ENCODE measurements at regions not wholly inside any gene's neighbourhood (a gene's known extent, or its start where the extent isn't known, plus 50 kb on each side); places are given as distances from the start of the nearest gene placed in this dataset.

DNA sequence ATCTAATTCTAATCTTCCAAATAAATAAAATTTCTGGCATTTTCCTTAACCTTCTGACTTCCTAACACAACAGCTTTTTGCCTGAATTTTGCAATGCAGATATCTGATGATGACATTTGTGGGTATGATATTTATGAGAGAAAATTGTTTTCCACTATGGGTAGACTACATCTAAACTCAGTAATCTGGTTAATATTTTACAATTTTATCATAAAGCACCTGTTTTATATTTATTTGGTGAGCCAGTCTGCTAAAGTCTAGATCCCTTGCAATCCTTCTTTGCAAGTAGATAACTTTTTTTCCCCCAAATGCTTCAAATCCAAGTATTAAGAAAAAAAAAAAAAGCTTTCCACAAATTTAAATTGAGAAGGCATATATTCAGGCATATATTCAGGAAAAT, 246.2 kb upstream of the DAB2 start:
- TF ChIP-seq, protein P1, sequence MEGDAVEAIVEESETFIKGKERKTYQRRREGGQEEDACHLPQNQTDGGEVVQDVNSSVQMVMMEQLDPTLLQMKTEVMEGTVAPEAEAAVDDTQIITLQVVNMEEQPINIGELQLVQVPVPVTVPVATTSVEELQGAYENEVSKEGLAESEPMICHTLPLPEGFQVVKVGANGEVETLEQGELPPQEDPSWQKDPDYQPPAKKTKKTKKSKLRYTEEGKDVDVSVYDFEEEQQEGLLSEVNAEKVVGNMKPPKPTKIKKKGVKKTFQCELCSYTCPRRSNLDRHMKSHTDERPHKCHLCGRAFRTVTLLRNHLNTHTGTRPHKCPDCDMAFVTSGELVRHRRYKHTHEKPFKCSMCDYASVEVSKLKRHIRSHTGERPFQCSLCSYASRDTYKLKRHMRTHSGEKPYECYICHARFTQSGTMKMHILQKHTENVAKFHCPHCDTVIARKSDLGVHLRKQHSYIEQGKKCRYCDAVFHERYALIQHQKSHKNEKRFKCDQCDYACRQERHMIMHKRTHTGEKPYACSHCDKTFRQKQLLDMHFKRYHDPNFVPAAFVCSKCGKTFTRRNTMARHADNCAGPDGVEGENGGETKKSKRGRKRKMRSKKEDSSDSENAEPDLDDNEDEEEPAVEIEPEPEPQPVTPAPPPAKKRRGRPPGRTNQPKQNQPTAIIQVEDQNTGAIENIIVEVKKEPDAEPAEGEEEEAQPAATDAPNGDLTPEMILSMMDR (IDR thresholded peaks at IDR 0.05; ENCODE audit: insufficient read depth, low read depth, low read length), result no peak
- H3K4me3 ChIP-seq (ENCODE audit: low read depth, low read length), result no peak overlapping the region
- DNase-seq (ENCODE audit: low read depth), result no peak

DNA sequence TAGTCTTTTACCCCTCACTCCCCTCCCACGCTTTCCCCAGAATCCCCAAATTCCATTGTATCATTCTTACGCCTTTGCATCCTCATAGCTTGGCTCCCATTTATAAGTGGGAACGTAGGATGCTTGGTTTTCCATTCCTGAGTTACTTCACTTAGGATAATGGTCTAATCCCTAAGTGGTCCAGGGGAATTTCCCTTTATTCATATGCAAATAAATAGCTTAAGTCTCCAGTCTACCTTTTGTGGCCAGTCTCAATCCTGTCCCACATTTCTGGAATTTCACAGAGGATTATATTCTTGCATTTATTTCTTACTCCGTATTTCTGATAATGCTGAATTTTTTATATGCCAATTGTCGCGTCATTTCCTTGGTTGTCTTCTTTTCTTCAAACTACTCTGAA, 245.6 kb upstream of the DAB2 start:
- TF ChIP-seq, protein P1 (IDR thresholded peaks at IDR 0.05; ENCODE audit: insufficient read depth, low read depth, low read length), result no peak
- no peak overlapping the region for H3K4me3 ChIP-seq (ENCODE audit: low read depth, low read length)
- no peak for DNase-seq (ENCODE audit: low read depth)

DNA sequence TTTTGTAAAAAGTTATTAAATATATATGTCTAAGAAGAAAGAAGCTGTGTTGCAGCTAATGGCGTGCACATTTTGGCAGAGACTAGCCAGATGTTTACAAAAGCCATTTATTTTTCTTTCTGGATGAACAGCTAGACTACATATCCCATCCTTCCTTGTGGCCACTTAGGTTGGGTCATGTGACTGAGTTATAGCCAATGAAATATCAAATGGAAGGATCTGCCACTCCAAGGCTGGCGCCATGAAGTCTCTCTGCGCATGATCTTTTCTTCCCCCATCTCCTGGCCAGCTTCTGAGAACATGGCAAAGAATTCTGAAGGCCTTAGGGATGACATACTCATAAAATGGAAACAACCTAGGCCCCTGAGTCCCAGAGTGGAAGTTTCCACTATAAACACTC, 244.2 kb upstream of the DAB2 start:
- TF ChIP-seq, protein P1 (IDR thresholded peaks at IDR 0.05; ENCODE audit: insufficient read depth, low read depth, low read length), result no peak
- no peak for DNase-seq (ENCODE audit: low read depth)
- H3K4me3 ChIP-seq (ENCODE audit: low read depth, low read length), result no peak overlapping the region

DNA sequence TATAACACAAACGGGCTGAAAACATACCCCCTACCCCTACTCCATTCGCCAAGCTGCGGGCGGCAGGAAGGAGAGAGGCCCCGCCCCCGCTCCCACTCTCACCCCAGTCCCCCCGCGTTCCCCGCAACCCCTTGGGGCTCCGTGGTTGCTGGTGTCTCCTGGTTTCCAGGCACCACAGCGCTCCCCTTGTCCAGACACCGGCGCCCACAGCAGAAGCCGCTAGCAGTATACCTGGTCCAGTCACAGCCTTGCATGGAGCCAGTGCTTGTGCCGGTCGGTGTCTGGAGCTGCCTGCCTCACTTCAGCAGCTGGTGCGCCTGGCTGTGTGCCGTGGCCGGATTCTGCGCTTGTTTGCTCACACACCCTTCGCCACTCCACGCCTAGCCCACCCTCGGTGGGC, 240.5 kb upstream of the DAB2 start:
- DNase-seq (ENCODE audit: low read depth), result no peak
- TF ChIP-seq, protein P1 (IDR thresholded peaks at IDR 0.05; ENCODE audit: insufficient read depth, low read depth, low read length), result no peak
- H3K4me3 ChIP-seq (ENCODE audit: low read depth, low read length), result no peak overlapping the region

DNA sequence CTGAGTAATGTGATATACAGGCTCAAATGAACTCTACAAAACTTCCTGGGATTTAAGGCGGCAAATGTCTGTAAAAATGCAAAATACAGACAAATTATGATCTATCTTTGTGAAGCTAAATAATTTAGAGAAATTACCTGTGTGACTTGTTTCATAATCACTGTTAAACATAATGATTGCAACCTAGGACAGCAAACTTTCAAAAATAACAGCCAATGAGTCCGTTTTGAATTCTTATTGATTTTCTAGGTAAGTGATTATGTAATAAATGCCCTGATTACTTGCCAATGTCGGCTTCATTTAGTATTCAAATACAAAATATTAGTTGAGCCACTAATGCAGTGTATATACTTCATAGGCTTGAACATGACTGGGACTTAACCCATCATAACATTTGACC, 238.2 kb upstream of the DAB2 start:
- H3K4me3 ChIP-seq (ENCODE audit: low read depth, low read length), result no peak overlapping the region
- TF ChIP-seq, protein P1 (IDR thresholded peaks at IDR 0.05; ENCODE audit: insufficient read depth, low read depth, low read length), result no peak
- DNase-seq (ENCODE audit: low read depth), result no peak

DNA sequence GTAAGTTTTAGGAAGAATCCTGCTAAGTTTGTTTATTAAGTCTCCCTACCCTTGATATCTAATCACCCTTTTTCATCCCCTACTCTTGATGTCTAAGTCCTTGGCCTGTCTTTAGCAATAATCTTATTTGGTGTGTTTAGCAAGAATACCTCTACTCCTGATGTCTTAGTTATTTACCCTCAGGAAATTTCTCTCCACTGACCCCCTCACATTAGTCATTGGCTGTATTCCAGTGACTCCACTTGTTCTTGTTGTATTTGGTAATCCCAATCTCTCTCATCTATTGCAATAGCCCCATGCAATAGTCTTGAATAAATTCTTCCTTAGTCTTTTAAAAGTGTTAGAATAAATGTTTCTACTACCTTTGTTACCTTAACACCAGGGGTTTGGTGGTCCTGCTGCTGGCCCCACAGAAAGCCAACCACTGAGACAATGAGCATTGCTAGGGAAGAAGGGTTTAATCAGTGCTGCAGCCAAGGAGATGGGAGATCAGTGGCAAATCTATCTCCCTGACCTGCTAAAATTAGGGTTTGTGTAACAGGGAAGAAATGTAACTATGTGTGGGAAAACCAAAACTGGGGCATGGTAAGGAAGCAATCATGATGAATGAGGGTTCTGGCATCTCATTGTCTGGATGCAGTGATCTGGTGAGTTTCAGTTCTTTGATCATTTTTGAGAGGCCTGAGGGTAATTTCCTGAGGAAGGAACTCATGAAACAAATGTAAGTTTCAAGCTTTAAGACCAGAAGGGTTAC, 236.4 kb upstream of the DAB2 start:
- peak; percentile 37 for DNase-seq (ENCODE audit: low read depth)
- TF ChIP-seq, protein P1 (IDR thresholded peaks at IDR 0.05; ENCODE audit: insufficient read depth, low read depth, low read length), result no peak
- H3K4me3 ChIP-seq (ENCODE audit: low read depth, low read length), result no peak overlapping the region

DNA sequence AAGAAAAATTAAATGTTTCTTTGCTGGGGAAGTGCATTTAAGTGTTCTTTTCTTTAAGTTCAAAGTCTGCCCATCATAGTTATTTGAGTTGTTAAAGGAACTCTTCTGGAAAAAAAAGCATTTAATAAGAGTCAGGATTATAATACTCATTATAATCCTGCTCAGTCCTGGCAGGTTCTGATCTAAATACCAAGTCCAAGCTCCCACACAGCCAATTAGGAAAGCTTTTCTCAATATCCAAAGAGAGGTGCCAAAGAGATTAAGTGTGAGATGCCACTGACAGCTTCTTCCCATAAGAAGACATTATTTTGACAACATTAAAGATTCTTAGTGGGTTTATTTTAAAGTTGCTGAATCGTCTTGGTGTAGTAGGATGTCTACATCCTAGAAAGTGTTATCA, 235.2 kb upstream of the DAB2 start:
- TF ChIP-seq, protein P1 (IDR thresholded peaks at IDR 0.05; ENCODE audit: insufficient read depth, low read depth, low read length), result no peak
- H3K4me3 ChIP-seq (ENCODE audit: low read depth, low read length), result no peak overlapping the region
- DNase-seq (ENCODE audit: low read depth), result no peak
